ENCODE measurements at regions not wholly inside any gene's neighbourhood (a gene's known extent, or its start where the extent isn't known, plus 50 kb on each side); places are given as distances from the start of the nearest gene placed in this dataset.

DNA sequence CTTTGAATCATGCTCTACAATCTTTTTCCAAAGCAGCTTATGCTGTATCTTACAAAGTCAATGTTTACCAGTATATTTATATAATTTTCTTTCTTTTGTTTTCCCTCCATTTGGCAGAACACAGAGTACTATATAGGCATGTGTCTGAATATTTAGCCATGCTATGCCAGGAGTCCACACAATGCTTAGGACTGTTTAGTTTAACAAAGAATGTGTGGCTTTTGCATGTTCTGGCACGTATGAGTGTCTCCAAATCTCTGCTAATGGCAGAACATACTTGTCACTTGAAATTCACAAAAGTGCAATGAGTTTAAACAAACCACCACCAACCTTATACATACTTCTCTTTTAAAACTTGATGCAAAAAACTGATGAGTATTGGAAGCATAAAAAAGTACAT, 268.0 kb downstream of the NR4A2 start:
- no peak for TF ChIP-seq HDAC6 (IDR thresholded peaks at IDR 0.05; ENCODE audit: low read depth, low read length)
- TF ChIP-seq, protein P1, sequence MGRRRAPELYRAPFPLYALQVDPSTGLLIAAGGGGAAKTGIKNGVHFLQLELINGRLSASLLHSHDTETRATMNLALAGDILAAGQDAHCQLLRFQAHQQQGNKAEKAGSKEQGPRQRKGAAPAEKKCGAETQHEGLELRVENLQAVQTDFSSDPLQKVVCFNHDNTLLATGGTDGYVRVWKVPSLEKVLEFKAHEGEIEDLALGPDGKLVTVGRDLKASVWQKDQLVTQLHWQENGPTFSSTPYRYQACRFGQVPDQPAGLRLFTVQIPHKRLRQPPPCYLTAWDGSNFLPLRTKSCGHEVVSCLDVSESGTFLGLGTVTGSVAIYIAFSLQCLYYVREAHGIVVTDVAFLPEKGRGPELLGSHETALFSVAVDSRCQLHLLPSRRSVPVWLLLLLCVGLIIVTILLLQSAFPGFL (CRISPR knock-in tag; IDR thresholded peaks at IDR 0.05), result no peak
- TF ChIP-seq, protein P2, sequence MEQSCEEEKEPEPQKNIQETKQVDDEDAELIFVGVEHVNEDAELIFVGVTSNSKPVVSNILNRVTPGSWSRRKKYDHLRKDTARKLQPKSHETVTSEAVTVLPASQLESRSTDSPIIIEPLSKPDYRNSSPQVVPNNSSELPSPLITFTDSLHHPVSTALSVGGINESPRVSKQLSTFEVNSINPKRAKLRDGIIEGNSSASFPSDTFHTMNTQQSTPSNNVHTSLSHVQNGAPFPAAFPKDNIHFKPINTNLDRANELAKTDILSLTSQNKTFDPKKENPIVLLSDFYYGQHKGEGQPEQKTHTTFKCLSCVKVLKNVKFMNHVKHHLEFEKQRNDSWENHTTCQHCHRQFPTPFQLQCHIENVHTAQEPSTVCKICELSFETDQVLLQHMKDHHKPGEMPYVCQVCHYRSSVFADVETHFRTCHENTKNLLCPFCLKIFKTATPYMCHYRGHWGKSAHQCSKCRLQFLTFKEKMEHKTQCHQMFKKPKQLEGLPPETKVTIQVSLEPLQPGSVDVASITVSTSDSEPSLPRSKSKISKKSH (CRISPR knock-in tag; IDR thresholded peaks at IDR 0.05), result no peak
- TF ChIP-seq HIVEP1 (CRISPR knock-in tag; IDR thresholded peaks at IDR 0.05), result no peak
- TF ChIP-seq NFIX (CRISPR knock-in tag; IDR thresholded peaks at IDR 0.05; ENCODE audit: low read depth), result no peak
- no peak for TF ChIP-seq MCM2 (IDR thresholded peaks at IDR 0.05; ENCODE audit: low read depth)
- Histone ChIP-seq H3K9me1 (ENCODE audit: control insufficient read depth, insufficient read depth, low read length) (no peaks in the 10 kb centered on the region), H2AFZ (ENCODE audit: low read depth, low read length) (no peak overlapping the region), H3K9ac (ENCODE audit: insufficient read depth in 1 of 2, low read depth in 2 of 2, low read length in 2 of 2) (no peak overlapping the region), H3K4me2 (ENCODE audit: insufficient read depth, low read length) (no peak overlapping the region), H3K36me3 (ENCODE audit: control insufficient read depth, insufficient read depth, low read length) (no peaks in the 10 kb centered on the region), H3K4me3 (no peak overlapping the region), H4K20me1 (replicated peaks; ENCODE audit: control insufficient read depth, insufficient read depth, low read length) (no peaks in the 10 kb centered on the region), H3K9me3 (replicated peaks; ENCODE audit: control insufficient read depth, insufficient read depth, low read depth, low read length) (no peaks in the 10 kb centered on the region), H3K27me3 (ENCODE audit: control insufficient read depth in 2 of 2, insufficient read depth in 2 of 2, low read length in 2 of 2) (no peaks in the 10 kb centered on the region), H3K27ac (ENCODE audit: extremely low read depth, low read depth, low read length) (no peak overlapping the region), H3K4me1 (replicated peaks in 1 of 2; ENCODE audit: control insufficient read depth in 2 of 2, insufficient read depth in 2 of 2, low read length in 2 of 2) (no peaks in the 10 kb centered on the region), H3K79me2 (ENCODE audit: control insufficient read depth, insufficient read depth, low read length) (no peaks in the 10 kb centered on the region)
- intact Hi-C loops (cut with micrococcal nuclease), result no loop called here
- FAIRE-seq, result no peak
- BruUV-seq (replicated peaks), result no TSS peak
- WGBS (ENCODE audit: insufficient coverage, low coverage, missing lambda C conversion rate), result 8% methylated on average over 1 of the region's 1 CpG
- no peak for ATAC-seq
- in situ Hi-C loops (cut with MboI), result no loop called here
- no peak for DNase-seq (ENCODE audit: extremely low read depth in 1 of 4, low spot score in 3 of 4)
- ChIA-PET CTCF (ENCODE audit: low intra/inter-chr PET ratio) (no interaction called here), POLR2A (no interaction called here)

All from K562 (cell line).